Stimulated activated CD4-positive, alpha-beta T cell treated with anti-CD3 and anti-CD28 coated beads, Interleukin-4, amount 100 ng/mL, for 4 hours (primary cell): ENCODE measurements at regions not wholly inside any gene's neighbourhood (a gene's known extent, or its start where the extent isn't known, plus 50 kb on each side); places are given as distances from the start of the nearest gene placed in this dataset.

Experiments used
- DNase-seq, 2 experiments: peaks; one replicate each; pipeline ENCODE4 v3.0.0-alpha.2; 2020

- DNase-seq, result no peak
Observed at GRCh38 chr2:239473211-239473805, 72.5 kb upstream of the HDAC4 start.

- no peak for DNase-seq
Observed at GRCh38 chr2:239472235-239472775, 71.5 kb upstream of the HDAC4 start.

GRCh38 chr2:239471011-239471792 lies 70.4 kb upstream of the HDAC4 start:
- no peak for DNase-seq

GRCh38 chr2:239470151-239470900 lies 69.5 kb upstream of the HDAC4 start:
- no peak for DNase-seq

- no peak for DNase-seq
Observed at GRCh38 chr2:239469106-239469960, 68.5 kb upstream of the HDAC4 start.

GRCh38 chr2:239468491-239469105 lies 67.8 kb upstream of the HDAC4 start:
- DNase-seq, result no peak

- no peak for DNase-seq
Observed at GRCh38 chr2:239467956-239468490, 67.2 kb upstream of the HDAC4 start.

- DNase-seq, result no peak
Observed at GRCh38 chr2:239467281-239467955, 66.6 kb upstream of the HDAC4 start.

GRCh38 chr2:239466755-239467271 lies 66.0 kb upstream of the HDAC4 start:
- DNase-seq, result no peak

- DNase-seq, result no peak
Observed at GRCh38 chr2:239466061-239466754, 65.4 kb upstream of the HDAC4 start.

GRCh38 chr2:239465017-239466001 lies 64.5 kb upstream of the HDAC4 start:
- no peak for DNase-seq

GRCh38 chr2:239464166-239465016 lies 63.6 kb upstream of the HDAC4 start:
- DNase-seq, result no peak

- DNase-seq, result no peak
Observed at GRCh38 chr2:239463541-239464165, 62.8 kb upstream of the HDAC4 start.

- no peak for DNase-seq
Observed at GRCh38 chr2:239462671-239463506, 62.1 kb upstream of the HDAC4 start.

GRCh38 chr2:239462191-239462515 lies 61.3 kb upstream of the HDAC4 start:
- DNase-seq, result no peak

GRCh38 chr2:239461291-239462190 lies 60.7 kb upstream of the HDAC4 start:
- DNase-seq, result no peak
